Caco-2 (cell line): ENCODE measurements at regions not wholly inside any gene's neighbourhood (a gene's known extent, or its start where the extent isn't known, plus 50 kb on each side); places are given as distances from the start of the nearest gene placed in this dataset.

Experiments used
- BruUV-seq: library from RNA; stranded (reverse); fragments of 400-500 nt; replicated peaks from 2 replicates; lab custom pipeline; 2021; lab: Mats Ljungman, UMichigan
- CTCF ChIA-PET: fragments of 300-600 bp; sonication (Branson Sonifier 250); formaldehyde crosslinking; loops from one replicate; lab custom pipeline; 2022; ENCODE audit warnings: antibody characterized with exemption; lab: Charles Lee
- POLR2A ChIA-PET: fragments of 300-600 bp; sonication (Branson Sonifier 250); formaldehyde crosslinking; loops from one replicate; lab custom pipeline; 2022; ENCODE audit warnings: antibody characterized with exemption; lab: Charles Lee
- DNase-seq, 2 experiments: peaks; one replicate each; pipeline versions ENCODE4 v3.0.0 to v3.0.0-alpha.2; 2020 to 2022
- H3K27me3 ChIP-seq: replicated peaks from 2 replicates; pipeline ENCODE4 v1.6.0; 2011; ENCODE audit warnings: low read length; ENCODE audit not compliant: control insufficient read depth, insufficient read depth
- H3K36me3 ChIP-seq: 2 replicates; pipeline ENCODE4 v1.5.1; 2011; ENCODE audit warnings: low read length; ENCODE audit not compliant: control insufficient read depth, insufficient read depth
- H3K4me1 ChIP-seq: fragments of 250-450 bp; sonication (Bioruptor Pico); 2 replicates; pipeline ENCODE4 v1.5.1; 2020; ENCODE audit warnings: mild to moderate bottlenecking
- H3K4me3 ChIP-seq: 2 replicates; pipeline ENCODE4 v1.5.1; 2011; ENCODE audit warnings: low read depth, mild to moderate bottlenecking, control low read depth, low read length
- H3K9me3 ChIP-seq: fragments of 250-450 bp; sonication (Bioruptor Pico); 2 replicates; pipeline ENCODE4 v1.5.1; 2020; ENCODE audit warnings: mild to moderate bottlenecking, moderate library complexity
- H3K27ac Mint-ChIP-seq: one replicate; pipeline ENCODE4 v1.8.0; 2022; ENCODE audit warnings: mixed read lengths; ENCODE audit not compliant: unreplicated experiment
- H3K27me3 Mint-ChIP-seq: one replicate; pipeline ENCODE4 v1.8.0; 2022; ENCODE audit warnings: mixed read lengths; ENCODE audit not compliant: insufficient read depth, unreplicated experiment
- H3K36me3 Mint-ChIP-seq: one replicate; pipeline ENCODE4 v1.8.0; 2022; ENCODE audit warnings: mild to moderate bottlenecking, mixed read lengths; ENCODE audit not compliant: insufficient read depth, unreplicated experiment
- H3K4me1 Mint-ChIP-seq: one replicate; pipeline ENCODE4 v1.8.0; 2022; ENCODE audit warnings: low read depth, mixed read lengths; ENCODE audit not compliant: unreplicated experiment
- H3K4me3 Mint-ChIP-seq: one replicate; pipeline ENCODE4 v1.8.0; 2022; ENCODE audit warnings: mild to moderate bottlenecking, moderate library complexity, mixed read lengths; ENCODE audit not compliant: unreplicated experiment
- H3K9me3 Mint-ChIP-seq: one replicate; pipeline ENCODE4 v1.8.0; 2022; ENCODE audit warnings: mixed read lengths; ENCODE audit not compliant: unreplicated experiment
- CTCF ChIP-seq, 2 experiments: fragments of 200-600 bp in 1 of 2; IDR thresholded peaks; 1 replicate in 1 of 2; 2 replicates in 1 of 2; pipeline versions ENCODE4 v1.5.1 to v1.8.0; 2011 to 2022; ENCODE audit warnings: antibody characterized with exemption in 1 of 2, control low read depth in 1 of 2, inconsistent platforms in 1 of 2, low read depth in 1 of 2, low read length in 1 of 2, mild to moderate bottlenecking in 1 of 2, moderate library complexity in 1 of 2; ENCODE audit not compliant: insufficient read depth in 1 of 2, severe bottlenecking in 1 of 2, unreplicated experiment in 1 of 2
- intact Hi-C: fragments of 100-400 bp; cut with micrococcal nuclease; formaldehyde crosslinking; loops from one replicate; pipeline ENCODE4 v1.10.0; 2022; ENCODE audit not compliant: unreplicated experiment

- Histone ChIP-seq H3K27me3 (no peaks in the 10 kb centered on the region), H3K9me3 (no peaks in the 10 kb centered on the region), H3K36me3 (no peaks in the 10 kb centered on the region), H3K4me3 (no peak overlapping the region), H3K4me1 (no peaks in the 10 kb centered on the region)
- intact Hi-C loops = no loop called here
- Mint-ChIP-seq H3K4me1 (no peaks in the 10 kb centered on the region), H3K9me3 (no peaks in the 10 kb centered on the region), H3K4me3 (no peak overlapping the region), H3K36me3 (no peaks in the 10 kb centered on the region), H3K27ac (no peak overlapping the region), H3K27me3 (no peaks in the 10 kb centered on the region)
- CTCF ChIA-PET = no interaction called here
- POLR2A ChIA-PET = no interaction called here
- TF ChIP-seq CTCF (IDR thresholded peaks at IDR 0.05; ENCODE audit: insufficient read depth in 1 of 2, low read depth in 1 of 2, low read length in 1 of 2, severe bottlenecking in 1 of 2, unreplicated experiment in 1 of 2) = no peak
- no TSS peak for BruUV-seq
- no peak for DNase-seq
Measured at GRCh38 chr18:71431171-71431570, 1113.0 kb downstream of the CBLN2 start.

- Mint-ChIP-seq H3K4me1 (no peaks in the 10 kb centered on the region), H3K9me3 (no peaks in the 10 kb centered on the region), H3K27me3 (no peaks in the 10 kb centered on the region), H3K4me3 (no peak overlapping the region), H3K27ac (no peak overlapping the region), H3K36me3 (no peaks in the 10 kb centered on the region)
- intact Hi-C loops = no loop called here
- H3K27me3 ChIP-seq = no peaks in the 10 kb centered on the region
- no peak for TF ChIP-seq CTCF (IDR thresholded peaks at IDR 0.05; ENCODE audit: insufficient read depth in 1 of 2, low read depth in 1 of 2, low read length in 1 of 2, severe bottlenecking in 1 of 2, unreplicated experiment in 1 of 2)
- no peaks in the 10 kb centered on the region for H3K9me3 ChIP-seq
- no peaks in the 10 kb centered on the region for H3K4me1 ChIP-seq
- ChIA-PET POLR2A (no interaction called here), CTCF (no interaction called here)
- DNase-seq = no peak
- H3K36me3 ChIP-seq = no peaks in the 10 kb centered on the region
- no TSS peak for BruUV-seq
- no peak overlapping the region for H3K4me3 ChIP-seq
Measured at GRCh38 chr18:71426441-71426840, 1117.7 kb downstream of the CBLN2 start.

DNA sequence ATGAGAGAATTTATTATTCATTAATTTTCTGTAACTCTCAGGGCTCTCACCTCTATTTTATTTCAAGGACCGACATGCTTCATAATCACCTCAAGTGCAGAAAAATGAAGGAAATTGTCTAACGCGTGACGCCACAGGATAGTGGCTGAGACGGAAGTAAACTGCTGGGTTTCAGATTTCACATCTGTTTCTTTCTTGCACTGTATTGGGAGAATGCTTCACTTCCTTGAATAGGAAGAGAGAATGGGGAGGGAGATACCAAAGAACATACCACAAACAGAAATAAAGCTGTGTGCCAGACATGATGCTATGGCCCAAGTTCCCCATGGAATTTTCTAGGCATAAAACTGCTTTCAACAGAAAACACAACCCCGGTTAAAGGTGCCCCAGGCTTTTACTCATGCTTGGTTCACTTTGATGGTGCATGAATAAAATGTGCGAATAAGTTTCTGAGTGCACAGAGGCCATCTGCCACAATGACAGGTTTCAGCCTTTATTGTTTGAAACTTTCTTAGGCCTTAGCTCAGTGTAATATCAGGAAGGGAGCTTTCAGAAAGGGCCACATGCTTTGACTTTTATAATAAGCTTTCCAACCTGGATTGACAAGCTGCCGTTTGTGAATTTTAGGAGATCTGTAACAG is 1116.4 kb downstream of the SOCS6 start:
- no peaks in the 10 kb centered on the region for H3K4me1 ChIP-seq
- ChIA-PET CTCF (no interaction called here), POLR2A (no interaction called here)
- Mint-ChIP-seq H3K4me3 (no peak overlapping the region), H3K27me3 (peaks cover 3% of the 10 kb centered on the region), H3K4me1 (no peaks in the 10 kb centered on the region), H3K27ac (no peak overlapping the region), H3K9me3 (no peaks in the 10 kb centered on the region), H3K36me3 (no peaks in the 10 kb centered on the region)
- intact Hi-C loops = no loop called here
- no peak overlapping the region for H3K4me3 ChIP-seq
- no peaks in the 10 kb centered on the region for H3K36me3 ChIP-seq
- TF ChIP-seq CTCF (IDR thresholded peaks at IDR 0.05; ENCODE audit: insufficient read depth in 1 of 2, low read depth in 1 of 2, low read length in 1 of 2, severe bottlenecking in 1 of 2, unreplicated experiment in 1 of 2) = no peak
- H3K9me3 ChIP-seq = no peaks in the 10 kb centered on the region
- BruUV-seq = no TSS peak
- DNase-seq = no peak
- no peaks in the 10 kb centered on the region for H3K27me3 ChIP-seq
